Bronchial epithelial cell (primary cell): ENCODE measurements at regions not wholly inside any gene's neighbourhood (a gene's known extent, or its start where the extent isn't known, plus 50 kb on each side); places are given as distances from the start of the nearest gene placed in this dataset.

Experiments
- DNase-seq: peaks from one replicate; pipeline ENCODE4 v3.0.0-alpha.2; 2010; ENCODE audit warnings: low read depth
- FAIRE-seq: peaks from 2 replicates; lab custom pipeline; 2011; peaks lifted over from hg19 to GRCh38; lab: Jason Lieb, UNC
- H3K27me3 ChIP-seq: 2 replicates; pipeline ENCODE4 v1.5.1; 2011; ENCODE audit warnings: low read length; ENCODE audit not compliant: control insufficient read depth, insufficient read depth
- H3K36me3 ChIP-seq: 2 replicates; pipeline ENCODE4 v1.5.1; 2011; ENCODE audit warnings: low read length; ENCODE audit not compliant: control insufficient read depth, insufficient read depth
- H3K4me3 ChIP-seq: 2 replicates; pipeline ENCODE4 v1.5.1; 2011; ENCODE audit warnings: mild to moderate bottlenecking, low read depth, low read length, control low read depth
- CTCF ChIP-seq: IDR thresholded peaks from 2 replicates; pipeline ENCODE4 v1.5.1; 2011; ENCODE audit warnings: mild to moderate bottlenecking, moderate library complexity, low read length, control low read depth, inconsistent platforms; ENCODE audit not compliant: insufficient read depth, severe bottlenecking

GRCh38 chr10:78553792-78554191, 515.0 kb upstream of the ZMIZ1 start:
- no peak for TF ChIP-seq CTCF
- no peak for DNase-seq
- H3K36me3 ChIP-seq = no peaks in the 10 kb centered on the region
- FAIRE-seq = no peak
- H3K27me3 ChIP-seq = peaks cover 2% of the 10 kb centered on the region
- H3K4me3 ChIP-seq = no peak overlapping the region

GRCh38 chr10:78555128-78555527, 513.6 kb upstream of the ZMIZ1 start:
- H3K27me3 ChIP-seq = peaks cover 3% of the 10 kb centered on the region
- H3K36me3 ChIP-seq = no peaks in the 10 kb centered on the region
- FAIRE-seq (no peak), DNase-seq (no peak)
- TF ChIP-seq CTCF = no peak
- H3K4me3 ChIP-seq = no peak overlapping the region

- H3K4me3 ChIP-seq = no peak overlapping the region
- H3K27me3 ChIP-seq = peaks cover 2% of the 10 kb centered on the region
- FAIRE-seq = no peak
- TF ChIP-seq CTCF = no peak
- DNase-seq = no peak
- no peaks in the 10 kb centered on the region for H3K36me3 ChIP-seq
Observed at GRCh38 chr10:78556705-78557432, 511.9 kb upstream of the ZMIZ1 start.

- TF ChIP-seq CTCF = no peak
- Histone ChIP-seq H3K36me3 (no peaks in the 10 kb centered on the region), H3K27me3 (peaks cover 2% of the 10 kb centered on the region), H3K4me3 (no peak overlapping the region)
- DNase-seq (no peak), FAIRE-seq (no peak)
Observed at GRCh38 chr10:78557433-78557925, 511.3 kb upstream of the ZMIZ1 start.

- DNase-seq (no peak), FAIRE-seq (no peak)
- no peak for TF ChIP-seq CTCF
- H3K4me3 ChIP-seq = no peak overlapping the region
- H3K27me3 ChIP-seq = peaks cover 3% of the 10 kb centered on the region
- H3K36me3 ChIP-seq = no peaks in the 10 kb centered on the region
Observed at GRCh38 chr10:78559661-78560340, 509.0 kb upstream of the ZMIZ1 start.
